ENCODE measurements at regions not wholly inside any gene's neighbourhood (a gene's known extent, or its start where the extent isn't known, plus 50 kb on each side); places are given as distances from the start of the nearest gene placed in this dataset.

DNA sequence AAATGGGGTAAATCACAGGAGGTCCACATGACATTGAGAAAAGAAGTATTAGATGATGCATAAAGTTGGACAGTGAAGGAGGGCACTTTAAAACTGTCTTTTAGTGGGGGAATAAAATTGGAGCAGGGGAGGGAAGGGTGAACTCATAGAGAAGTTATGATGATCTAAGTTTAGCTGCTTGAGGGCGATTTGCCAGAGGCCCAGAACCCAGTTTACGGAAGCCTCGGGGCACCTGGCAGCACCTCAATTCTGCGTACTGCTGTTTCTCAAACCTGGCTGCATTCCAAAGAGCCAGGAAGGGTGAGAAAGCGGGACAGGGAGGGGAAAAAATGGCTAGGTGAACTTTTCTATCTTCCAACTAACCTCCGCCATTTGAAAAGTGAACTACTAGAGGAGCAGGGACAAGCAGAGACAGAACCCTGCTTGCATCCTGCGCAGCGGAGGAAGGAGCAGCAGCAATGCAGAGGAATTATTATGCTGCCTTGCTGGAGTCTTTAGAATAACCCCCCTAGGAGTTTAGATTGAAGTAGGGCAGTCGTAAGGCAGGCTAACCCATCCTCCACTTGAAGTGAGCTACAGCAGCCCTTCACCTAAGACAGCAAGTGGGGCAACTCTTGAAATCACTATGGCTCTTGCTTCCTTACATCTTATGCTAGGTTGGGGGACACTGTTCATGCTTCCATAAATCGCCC, 316.8 kb downstream of the BRINP1 start:
- in situ Hi-C loops (cut with HindIII; ENCODE audit: low pct_unique_long_range_greater_than_20kb, low sequenced_read_pairs) = no loop called here
- DNase-seq (ENCODE audit: low read depth) = no peak

DNA sequence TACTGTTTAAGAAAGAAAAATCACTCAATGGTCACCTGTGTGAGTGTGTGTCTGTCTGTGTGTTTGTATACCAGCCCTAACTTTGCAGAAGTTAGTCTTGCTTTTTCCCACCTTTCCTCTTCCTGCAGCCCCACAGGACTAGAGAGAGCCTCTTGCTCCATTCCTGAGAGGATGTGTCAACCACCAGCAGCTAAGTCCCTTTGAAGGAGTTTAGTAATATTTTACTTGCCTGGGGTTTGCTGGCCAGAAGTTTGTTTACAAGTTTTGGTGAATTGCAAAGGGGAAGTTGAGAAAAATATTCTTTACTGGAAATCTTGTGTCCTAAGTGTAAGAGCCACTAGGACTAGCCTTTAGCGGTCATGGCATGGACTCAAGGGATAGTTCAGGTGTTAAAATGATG, 316.2 kb downstream of the BRINP1 start:
- in situ Hi-C loops (cut with HindIII; ENCODE audit: low pct_unique_long_range_greater_than_20kb, low sequenced_read_pairs) = no loop called here

DNA sequence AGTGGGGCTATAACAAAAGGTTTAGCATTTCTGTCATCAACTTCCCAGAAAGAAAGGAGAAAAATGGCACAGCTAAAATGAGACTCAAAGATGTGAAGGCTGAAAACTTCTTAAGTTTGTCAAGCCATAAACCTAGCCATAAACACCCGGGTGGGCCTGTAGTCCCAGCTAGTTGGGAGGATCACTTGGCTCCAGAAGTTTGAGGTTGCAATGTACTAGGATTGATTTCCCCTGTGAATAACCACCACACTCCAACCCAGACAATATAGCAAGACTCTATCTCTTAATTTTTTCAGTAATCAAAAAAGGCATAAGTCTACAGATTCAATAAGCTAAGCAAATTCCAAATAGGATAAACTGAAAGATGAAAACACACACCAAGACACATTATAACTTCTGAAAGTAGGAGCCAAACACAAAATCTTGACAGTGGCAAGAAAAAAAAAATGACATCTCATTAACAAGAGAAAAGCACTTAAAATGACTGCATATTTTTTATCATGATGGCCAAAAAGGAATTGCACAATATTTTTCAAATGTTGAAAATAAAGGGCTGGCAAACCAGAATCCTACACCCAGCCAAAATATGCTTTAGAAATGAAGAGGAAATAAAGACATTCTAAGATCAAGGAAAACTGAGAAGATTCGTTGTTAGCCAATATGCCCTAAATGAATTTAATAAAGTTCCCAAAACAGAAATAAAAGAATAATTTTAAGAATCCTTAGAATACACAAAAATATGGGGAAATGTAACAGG, 308.4 kb downstream of the BRINP1 start:
- in situ Hi-C loops (cut with HindIII; ENCODE audit: low pct_unique_long_range_greater_than_20kb, low sequenced_read_pairs) = no loop called here
- DNase-seq (ENCODE audit: low read depth) = no peak

More for the DNA sequence above, 316.2 kb downstream of the BRINP1 start:
- DNase-seq (ENCODE audit: low read depth) = no peak

DNA sequence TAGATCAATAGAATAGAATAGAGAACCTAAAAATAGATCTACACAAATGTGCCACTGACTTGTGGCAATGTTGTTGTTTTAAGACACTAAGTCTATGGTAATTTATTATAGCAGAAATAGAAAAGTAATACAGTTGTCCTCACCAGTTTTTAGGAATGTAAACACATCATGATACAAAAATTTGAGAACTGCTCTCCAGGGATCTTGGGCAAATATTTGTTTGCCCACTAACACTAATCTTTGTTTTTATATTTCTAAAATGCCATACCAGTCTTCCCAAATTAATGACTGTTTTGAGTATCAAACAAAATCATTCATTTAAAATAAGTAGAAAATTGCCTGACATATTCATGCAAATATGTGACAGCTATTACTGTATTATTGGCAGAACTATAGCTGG, 297.6 kb downstream of the BRINP1 start:
- in situ Hi-C loops (cut with HindIII; ENCODE audit: low pct_unique_long_range_greater_than_20kb, low sequenced_read_pairs) = no loop called here
- DNase-seq (ENCODE audit: low read depth) = no peak

DNA sequence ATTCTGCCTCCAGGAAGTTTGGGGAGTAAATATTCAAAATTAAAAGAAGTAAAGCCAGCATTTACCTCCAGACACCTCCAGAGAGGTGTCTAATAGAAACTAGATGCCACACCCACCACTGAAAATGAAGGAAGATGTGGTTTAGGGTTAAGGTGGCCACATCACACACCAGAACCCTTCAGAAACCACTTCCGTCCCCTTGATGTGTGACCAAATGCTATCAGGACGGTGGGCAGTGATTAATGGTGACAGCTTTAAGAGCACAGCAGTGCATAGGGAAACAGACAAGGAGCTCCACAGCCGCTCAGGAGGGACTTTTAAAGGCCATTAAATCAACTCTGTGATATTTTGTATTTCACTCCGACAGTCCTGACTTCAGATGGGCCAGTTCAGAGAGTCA, 295.2 kb downstream of the BRINP1 start:
- in situ Hi-C loops (cut with HindIII; ENCODE audit: low pct_unique_long_range_greater_than_20kb, low sequenced_read_pairs) = no loop called here
- DNase-seq (ENCODE audit: low read depth) = no peak

DNA sequence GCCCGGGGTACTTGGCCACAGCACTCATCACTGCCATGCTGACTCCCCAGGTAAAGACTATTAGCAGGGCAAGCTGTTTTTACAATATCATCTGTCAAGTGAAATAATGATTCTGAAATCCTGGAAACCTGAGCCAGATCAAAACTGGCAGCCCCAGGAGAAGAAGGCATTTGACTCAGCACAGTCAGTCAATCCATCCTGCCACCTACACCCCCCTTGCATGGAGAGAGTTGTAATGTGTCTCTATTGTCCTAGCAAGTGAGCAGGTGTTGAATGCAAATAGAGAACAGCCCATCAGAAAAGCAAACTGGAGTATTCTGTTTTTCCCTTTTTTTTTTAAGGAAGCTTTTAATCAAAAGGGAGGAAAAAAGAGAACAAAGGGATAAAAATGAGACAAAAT, 291.2 kb downstream of the BRINP1 start:
- in situ Hi-C loops (cut with HindIII; ENCODE audit: low pct_unique_long_range_greater_than_20kb, low sequenced_read_pairs) = no loop called here
- DNase-seq (ENCODE audit: low read depth) = no peak

DNA sequence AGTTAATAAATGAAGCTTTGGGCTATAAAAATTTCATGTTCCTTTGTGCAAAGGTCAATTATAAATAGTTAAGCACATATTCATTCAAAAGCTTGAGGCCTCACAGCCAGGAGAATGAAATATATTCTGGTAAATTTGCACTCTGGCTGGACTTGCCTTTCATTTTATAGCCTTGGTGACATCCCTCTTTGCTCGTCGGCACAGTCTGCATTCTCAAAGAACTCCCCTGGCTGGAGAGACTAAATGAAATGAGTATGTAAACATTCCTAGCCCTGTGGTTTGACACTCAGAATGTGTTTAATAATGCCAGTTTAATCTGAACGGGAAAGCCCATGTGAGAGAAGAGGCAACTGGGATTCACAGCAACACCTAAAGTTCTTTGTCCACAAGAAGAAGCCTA, 285.6 kb downstream of the BRINP1 start:
- in situ Hi-C loops (cut with HindIII; ENCODE audit: low pct_unique_long_range_greater_than_20kb, low sequenced_read_pairs) = no loop called here
- no peak for DNase-seq (ENCODE audit: low read depth)

DNA sequence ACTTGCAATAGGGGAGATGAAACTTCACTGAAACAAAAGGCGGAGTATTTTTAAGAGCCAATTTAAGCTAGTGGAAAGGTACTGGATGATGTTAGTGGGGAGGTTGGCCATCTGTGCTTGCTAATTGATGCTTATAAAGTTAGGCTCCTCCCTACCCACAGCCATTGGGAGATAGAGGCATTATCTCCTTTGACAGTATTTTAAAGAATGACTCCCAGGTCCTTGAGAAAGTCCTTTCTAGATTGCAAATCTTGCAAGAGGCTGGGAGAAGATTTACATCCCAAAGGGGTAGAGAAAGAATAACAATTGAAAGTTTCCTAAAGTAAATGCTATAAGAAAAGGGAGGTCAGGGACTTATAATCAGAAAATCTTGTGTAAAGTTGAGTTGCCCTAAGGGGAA, 282.6 kb downstream of the BRINP1 start:
- DNase-seq (ENCODE audit: low read depth) = no peak
- in situ Hi-C loops (cut with HindIII; ENCODE audit: low pct_unique_long_range_greater_than_20kb, low sequenced_read_pairs) = no loop called here

DNA sequence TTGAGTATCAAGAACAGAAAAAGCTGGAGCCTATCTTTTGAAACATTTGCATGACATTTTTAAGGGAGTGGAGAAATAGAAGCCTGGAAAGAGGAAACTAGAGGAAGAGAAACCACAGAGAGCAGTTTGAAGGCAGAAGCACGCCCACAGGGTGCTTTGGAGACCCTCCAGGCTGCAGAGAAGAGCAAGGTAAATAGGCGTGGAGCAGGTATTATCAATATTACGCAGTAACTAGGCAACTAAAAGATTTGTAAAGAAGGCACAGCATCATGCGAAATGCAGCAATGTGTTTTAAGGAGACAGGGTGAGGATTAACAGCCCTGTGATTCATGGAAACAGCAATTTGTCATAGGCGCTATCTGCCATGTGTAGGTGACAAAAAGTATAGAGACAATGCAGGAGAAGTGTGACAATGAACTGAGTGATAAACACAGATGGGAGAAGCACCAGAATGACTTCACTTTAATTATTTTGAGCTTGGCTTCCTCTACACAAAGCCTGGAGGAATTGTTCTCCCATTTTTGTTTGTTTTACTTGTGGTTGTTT, 281.2 kb downstream of the BRINP1 start:
- DNase-seq (ENCODE audit: low read depth) = peak; percentile 1
- in situ Hi-C loops (cut with HindIII; ENCODE audit: low pct_unique_long_range_greater_than_20kb, low sequenced_read_pairs) = no loop called here

DNA sequence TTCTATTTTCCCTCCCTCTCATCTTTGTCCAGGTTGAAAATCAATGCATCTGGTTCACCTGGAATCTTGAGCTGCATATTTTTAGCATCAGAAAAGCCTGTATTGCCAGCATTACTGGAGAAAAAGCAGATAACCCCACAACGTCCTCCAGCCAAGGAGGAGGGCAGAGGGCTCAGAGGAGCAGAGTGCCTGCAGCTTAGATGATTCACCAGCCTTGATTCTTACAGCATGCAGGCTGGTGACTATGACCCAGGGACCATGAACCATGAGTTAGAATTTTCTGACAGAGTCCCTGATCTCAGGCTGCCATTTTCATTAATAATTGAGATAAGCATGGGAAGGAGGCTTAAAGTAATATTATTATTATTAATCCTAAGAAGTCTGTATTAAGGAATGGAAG, 278.2 kb downstream of the BRINP1 start:
- in situ Hi-C loops (cut with HindIII; ENCODE audit: low pct_unique_long_range_greater_than_20kb, low sequenced_read_pairs) = no loop called here
- no peak for DNase-seq (ENCODE audit: low read depth)

DNA sequence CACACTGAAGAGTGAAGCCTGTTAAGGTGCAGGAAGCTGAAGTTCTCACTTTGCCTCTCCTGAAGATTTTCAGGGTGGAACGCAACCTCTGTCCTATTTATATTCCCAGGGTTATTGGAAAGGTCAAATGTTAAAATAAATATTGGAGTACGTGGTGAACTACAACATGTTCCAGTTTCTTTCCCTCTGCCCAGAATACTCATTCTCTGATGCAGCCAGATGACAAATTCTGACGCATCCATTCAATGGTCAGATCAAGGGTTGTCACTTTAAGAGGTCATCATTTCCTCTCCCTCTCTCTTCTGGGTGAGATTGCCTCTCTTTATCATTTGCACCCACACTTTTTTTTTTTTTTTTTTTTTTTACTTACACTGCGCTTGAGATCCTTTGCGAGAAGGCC, 277.1 kb downstream of the BRINP1 start:
- in situ Hi-C loops (cut with HindIII; ENCODE audit: low pct_unique_long_range_greater_than_20kb, low sequenced_read_pairs) = no loop called here
- DNase-seq (ENCODE audit: low read depth) = no peak

DNA sequence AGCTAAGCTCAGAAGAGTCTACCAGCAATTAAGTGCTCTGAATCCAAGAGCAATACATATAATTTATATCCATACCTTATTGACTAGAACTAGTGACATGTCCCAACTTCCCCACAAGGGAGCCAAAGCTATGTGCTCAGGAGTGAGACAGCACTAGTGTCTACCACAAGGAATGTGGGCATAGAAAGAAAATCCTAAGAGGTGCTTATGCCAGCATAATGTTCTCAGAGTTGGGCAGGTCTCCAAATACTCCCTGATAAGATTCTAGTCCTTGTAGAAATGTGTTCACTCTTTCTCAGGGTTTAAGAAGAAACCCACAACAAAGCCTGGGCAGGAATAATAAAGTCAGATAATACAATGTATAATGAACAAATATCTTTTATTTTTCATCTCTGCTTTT, 275.1 kb downstream of the BRINP1 start:
- DNase-seq (ENCODE audit: low read depth) = no peak

DNA sequence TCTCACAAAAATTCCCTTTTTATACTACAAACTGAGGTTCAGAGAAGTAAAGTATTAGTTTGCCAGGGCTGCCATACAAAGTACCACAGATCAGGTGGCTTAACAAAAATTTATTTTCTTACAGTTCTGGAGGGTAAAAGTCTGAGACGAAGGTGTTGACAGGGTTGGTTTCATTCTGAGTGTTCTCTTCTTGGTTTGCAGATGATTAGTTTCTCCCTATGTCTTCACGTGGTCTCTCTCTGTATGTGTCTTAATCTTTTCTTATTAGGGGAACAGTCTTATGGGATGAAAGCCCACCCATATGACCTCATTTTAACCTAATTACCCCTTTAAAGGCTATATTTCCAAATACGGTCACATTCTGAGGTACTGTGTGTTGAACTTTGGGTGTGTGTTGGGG, 274.2 kb downstream of the BRINP1 start:
- in situ Hi-C loops (cut with HindIII; ENCODE audit: low pct_unique_long_range_greater_than_20kb, low sequenced_read_pairs) = no loop called here
- no peak for DNase-seq (ENCODE audit: low read depth)

More for the DNA sequence above, 275.1 kb downstream of the BRINP1 start:
- in situ Hi-C loops (cut with HindIII; ENCODE audit: low pct_unique_long_range_greater_than_20kb, low sequenced_read_pairs) = no loop called here

DNA sequence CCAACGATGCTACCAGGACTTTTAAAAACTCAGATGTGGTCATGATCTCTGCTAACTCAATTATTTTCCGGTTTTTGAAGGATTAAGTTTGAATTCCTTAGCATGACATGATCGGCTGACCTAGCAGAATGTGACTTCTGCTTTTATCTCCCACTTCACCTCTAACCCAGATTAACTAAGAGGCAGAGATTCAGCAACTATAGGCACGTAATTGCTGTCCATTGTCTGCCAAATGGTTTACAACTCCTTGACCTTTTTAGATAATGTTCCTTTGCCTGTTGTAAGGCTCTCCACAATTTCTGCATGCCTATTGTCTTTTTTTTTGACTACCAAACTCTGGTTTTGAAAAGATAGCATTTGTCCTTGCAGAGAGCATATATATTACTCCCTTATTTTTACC, 268.2 kb downstream of the BRINP1 start:
- in situ Hi-C loops (cut with HindIII; ENCODE audit: low pct_unique_long_range_greater_than_20kb, low sequenced_read_pairs) = no loop called here
- no peak for DNase-seq (ENCODE audit: low read depth)

DNA sequence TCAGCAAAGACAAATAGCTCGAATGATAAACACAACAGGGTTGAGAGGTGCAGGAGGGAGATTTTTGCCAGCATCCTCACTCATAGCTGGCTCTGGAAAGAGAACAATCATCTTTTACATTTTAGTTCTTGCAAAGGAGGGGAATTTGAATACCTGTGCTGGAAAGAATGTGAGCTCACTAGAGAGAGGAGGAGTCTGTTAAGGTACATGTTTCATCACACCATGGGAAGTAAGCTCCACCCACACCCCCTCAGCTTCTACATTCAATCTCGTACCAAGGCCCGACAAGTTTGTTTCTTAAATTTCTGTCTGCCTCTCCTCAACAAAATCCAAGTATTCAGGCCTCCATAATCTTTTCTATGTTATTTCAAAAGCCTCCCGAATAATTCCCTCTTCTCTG, 254.6 kb downstream of the BRINP1 start:
- in situ Hi-C loops (cut with HindIII; ENCODE audit: low pct_unique_long_range_greater_than_20kb, low sequenced_read_pairs) = no loop called here
- DNase-seq (ENCODE audit: low read depth) = no peak
